ENCODE measurements at regions not wholly inside any gene's neighbourhood (a gene's known extent, or its start where the extent isn't known, plus 50 kb on each side); places are given as distances from the start of the nearest gene placed in this dataset.

DNA sequence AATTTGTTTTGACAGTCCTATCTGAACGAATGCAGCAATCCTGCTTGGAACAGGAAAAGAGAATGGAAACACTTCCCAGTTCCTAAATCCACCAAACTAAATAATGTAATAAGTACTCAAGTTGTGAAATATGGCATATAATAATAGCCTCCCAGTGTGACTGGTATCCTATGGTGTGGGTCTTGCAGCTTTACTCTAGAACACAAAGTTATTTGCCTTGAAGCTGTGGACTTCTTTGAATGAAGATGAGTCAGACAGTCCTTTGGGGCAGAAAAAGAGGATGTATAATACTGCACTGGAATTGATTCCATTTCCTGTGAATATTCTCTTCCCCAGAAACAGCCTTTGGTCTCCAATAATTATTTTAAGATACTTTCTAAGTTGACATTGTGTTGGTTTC is 887.0 kb downstream of the KCNA4 start:
- H2AFZ ChIP-seq (ENCODE audit: low read depth, low read length): no peak overlapping the region
- H4K20me1 ChIP-seq (ENCODE audit: insufficient read depth, low read length): no peaks in the 10 kb centered on the region
- H3K36me3 ChIP-seq (ENCODE audit: insufficient read depth, low read length): no peaks in the 10 kb centered on the region
- H3K9ac ChIP-seq (ENCODE audit: low read depth, low read length): no peak overlapping the region
- H3K4me2 ChIP-seq (ENCODE audit: insufficient read depth, low read length): no peak overlapping the region
- no peak overlapping the region for H3K4me3 ChIP-seq (ENCODE audit: low read depth in 1 of 2, low read length in 2 of 2)
- no peaks in the 10 kb centered on the region for H3K9me3 ChIP-seq (ENCODE audit: insufficient read depth, low read length, severe bottlenecking)
- no peaks in the 10 kb centered on the region for H3K4me1 ChIP-seq (ENCODE audit: insufficient read depth, low read length)
- H3K79me2 ChIP-seq (ENCODE audit: insufficient read depth, low read length): no peaks in the 10 kb centered on the region
- TF ChIP-seq EZH2 (IDR thresholded peaks at IDR 0.05; ENCODE audit: borderline replicate concordance, low read depth, low read length, severe bottlenecking): no peak
- TF ChIP-seq, protein P1, sequence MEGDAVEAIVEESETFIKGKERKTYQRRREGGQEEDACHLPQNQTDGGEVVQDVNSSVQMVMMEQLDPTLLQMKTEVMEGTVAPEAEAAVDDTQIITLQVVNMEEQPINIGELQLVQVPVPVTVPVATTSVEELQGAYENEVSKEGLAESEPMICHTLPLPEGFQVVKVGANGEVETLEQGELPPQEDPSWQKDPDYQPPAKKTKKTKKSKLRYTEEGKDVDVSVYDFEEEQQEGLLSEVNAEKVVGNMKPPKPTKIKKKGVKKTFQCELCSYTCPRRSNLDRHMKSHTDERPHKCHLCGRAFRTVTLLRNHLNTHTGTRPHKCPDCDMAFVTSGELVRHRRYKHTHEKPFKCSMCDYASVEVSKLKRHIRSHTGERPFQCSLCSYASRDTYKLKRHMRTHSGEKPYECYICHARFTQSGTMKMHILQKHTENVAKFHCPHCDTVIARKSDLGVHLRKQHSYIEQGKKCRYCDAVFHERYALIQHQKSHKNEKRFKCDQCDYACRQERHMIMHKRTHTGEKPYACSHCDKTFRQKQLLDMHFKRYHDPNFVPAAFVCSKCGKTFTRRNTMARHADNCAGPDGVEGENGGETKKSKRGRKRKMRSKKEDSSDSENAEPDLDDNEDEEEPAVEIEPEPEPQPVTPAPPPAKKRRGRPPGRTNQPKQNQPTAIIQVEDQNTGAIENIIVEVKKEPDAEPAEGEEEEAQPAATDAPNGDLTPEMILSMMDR (IDR thresholded peaks at IDR 0.05; ENCODE audit: borderline replicate concordance, extremely low read depth, low read length, poor library complexity, severe bottlenecking): no peak
- ATAC-seq (ENCODE audit: insufficient read depth, low read depth): no peak
- DNase-seq: no peak
- H3K27me3 ChIP-seq (ENCODE audit: insufficient read depth, low read length, poor library complexity): no peaks in the 10 kb centered on the region
- no peak overlapping the region for H3K27ac ChIP-seq (ENCODE audit: low read length)

DNA sequence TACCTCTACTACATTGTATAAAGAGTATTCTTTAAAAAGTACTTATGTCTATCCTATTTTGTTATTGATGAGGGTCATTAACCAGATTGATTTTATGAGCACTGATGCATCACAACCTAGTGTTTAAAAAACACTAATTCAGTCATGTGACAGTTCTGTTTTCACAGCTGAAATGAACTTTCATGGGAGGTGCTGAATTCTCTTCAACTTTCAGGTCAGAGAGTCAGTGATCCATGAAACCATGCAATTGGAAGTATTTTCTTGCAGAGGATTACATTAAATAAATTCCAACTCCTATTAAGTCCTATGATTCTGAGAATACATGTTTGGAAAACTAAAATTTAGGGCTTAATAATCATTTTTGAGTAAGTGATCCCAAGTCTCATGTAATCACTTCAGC is 889.4 kb downstream of the KCNA4 start:
- no peaks in the 10 kb centered on the region for H3K9me3 ChIP-seq (ENCODE audit: insufficient read depth, low read length, severe bottlenecking)
- H3K9ac ChIP-seq (ENCODE audit: low read depth, low read length): no peak overlapping the region
- no peak overlapping the region for H3K4me3 ChIP-seq (ENCODE audit: low read depth in 1 of 2, low read length in 2 of 2)
- H3K27ac ChIP-seq (ENCODE audit: low read length): no peak overlapping the region
- DNase-seq: no peak
- no peaks in the 10 kb centered on the region for H3K36me3 ChIP-seq (ENCODE audit: insufficient read depth, low read length)
- H2AFZ ChIP-seq (ENCODE audit: low read depth, low read length): no peak overlapping the region
- TF ChIP-seq, protein P1 (IDR thresholded peaks at IDR 0.05; ENCODE audit: borderline replicate concordance, extremely low read depth, low read length, poor library complexity, severe bottlenecking): no peak
- TF ChIP-seq EZH2 (IDR thresholded peaks at IDR 0.05; ENCODE audit: borderline replicate concordance, low read depth, low read length, severe bottlenecking): no peak
- H3K27me3 ChIP-seq (ENCODE audit: insufficient read depth, low read length, poor library complexity): no peaks in the 10 kb centered on the region
- no peak for ATAC-seq (ENCODE audit: insufficient read depth, low read depth)
- no peak overlapping the region for H3K4me2 ChIP-seq (ENCODE audit: insufficient read depth, low read length)
- H3K79me2 ChIP-seq (ENCODE audit: insufficient read depth, low read length): no peaks in the 10 kb centered on the region
- no peaks in the 10 kb centered on the region for H3K4me1 ChIP-seq (ENCODE audit: insufficient read depth, low read length)
- no peaks in the 10 kb centered on the region for H4K20me1 ChIP-seq (ENCODE audit: insufficient read depth, low read length)

DNA sequence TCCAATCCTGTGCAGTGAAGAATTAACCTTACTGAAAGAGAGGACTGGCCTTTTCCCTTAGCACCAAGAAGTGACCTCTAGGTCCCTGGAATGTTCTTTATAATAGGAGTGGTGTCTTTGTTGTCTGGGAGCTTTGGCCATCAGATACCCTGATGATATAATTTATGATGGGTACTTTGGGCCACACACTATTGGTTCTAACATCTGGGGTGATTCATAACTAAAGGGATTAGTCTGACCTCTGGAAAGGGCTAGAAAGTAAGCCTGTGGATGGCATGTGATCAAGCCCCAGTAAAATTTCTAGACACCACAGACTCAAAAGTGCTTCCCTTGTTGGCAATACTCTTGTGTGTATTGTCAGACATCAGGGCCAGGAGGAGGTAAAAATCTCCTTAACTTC is 891.2 kb downstream of the KCNA4 start:
- DNase-seq: no peak
- Histone ChIP-seq H2AFZ (ENCODE audit: low read depth, low read length) (no peak overlapping the region), H3K9ac (ENCODE audit: low read depth, low read length) (no peak overlapping the region), H4K20me1 (ENCODE audit: insufficient read depth, low read length) (no peaks in the 10 kb centered on the region), H3K27ac (ENCODE audit: low read length) (no peak overlapping the region), H3K4me3 (ENCODE audit: low read depth in 1 of 2, low read length in 2 of 2) (no peak overlapping the region), H3K36me3 (ENCODE audit: insufficient read depth, low read length) (no peaks in the 10 kb centered on the region), H3K27me3 (ENCODE audit: insufficient read depth, low read length, poor library complexity) (no peaks in the 10 kb centered on the region), H3K4me2 (ENCODE audit: insufficient read depth, low read length) (no peak overlapping the region), H3K9me3 (ENCODE audit: insufficient read depth, low read length, severe bottlenecking) (no peaks in the 10 kb centered on the region), H3K79me2 (ENCODE audit: insufficient read depth, low read length) (no peaks in the 10 kb centered on the region), H3K4me1 (ENCODE audit: insufficient read depth, low read length) (no peaks in the 10 kb centered on the region)
- ATAC-seq (ENCODE audit: insufficient read depth, low read depth): no peak
- TF ChIP-seq, protein P1 (IDR thresholded peaks at IDR 0.05; ENCODE audit: borderline replicate concordance, extremely low read depth, low read length, poor library complexity, severe bottlenecking): no peak
- no peak for TF ChIP-seq EZH2 (IDR thresholded peaks at IDR 0.05; ENCODE audit: borderline replicate concordance, low read depth, low read length, severe bottlenecking)

DNA sequence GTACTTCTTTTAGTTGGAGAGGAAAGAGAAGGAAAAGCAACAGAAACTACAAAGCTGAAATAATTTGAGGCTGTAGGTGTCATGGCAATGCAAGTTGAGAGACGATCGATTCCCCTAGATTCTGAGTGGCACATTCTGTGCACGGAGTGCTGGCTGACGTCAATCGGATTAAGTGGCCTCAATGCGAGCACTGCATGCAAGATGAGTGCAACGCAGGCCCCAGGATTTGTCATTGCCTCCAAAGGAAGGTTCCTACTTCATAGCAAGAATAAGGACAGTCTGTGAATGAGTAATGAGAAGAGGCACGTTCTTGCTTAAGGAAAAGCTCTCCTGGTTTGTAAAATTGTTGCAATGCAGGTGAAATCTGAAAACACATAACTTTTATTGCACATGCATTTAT is 892.4 kb downstream of the KCNA4 start:
- no peak overlapping the region for H3K4me3 ChIP-seq (ENCODE audit: low read depth in 1 of 2, low read length in 2 of 2)
- ATAC-seq (ENCODE audit: insufficient read depth, low read depth): no peak
- H3K79me2 ChIP-seq (ENCODE audit: insufficient read depth, low read length): no peaks in the 10 kb centered on the region
- no peaks in the 10 kb centered on the region for H3K4me1 ChIP-seq (ENCODE audit: insufficient read depth, low read length)
- no peak overlapping the region for H3K27ac ChIP-seq (ENCODE audit: low read length)
- no peak overlapping the region for H3K9ac ChIP-seq (ENCODE audit: low read depth, low read length)
- no peak for DNase-seq
- H3K9me3 ChIP-seq (ENCODE audit: insufficient read depth, low read length, severe bottlenecking): no peaks in the 10 kb centered on the region
- H3K27me3 ChIP-seq (ENCODE audit: insufficient read depth, low read length, poor library complexity): no peaks in the 10 kb centered on the region
- no peak for TF ChIP-seq EZH2 (IDR thresholded peaks at IDR 0.05; ENCODE audit: borderline replicate concordance, low read depth, low read length, severe bottlenecking)
- TF ChIP-seq, protein P1 (IDR thresholded peaks at IDR 0.05; ENCODE audit: borderline replicate concordance, extremely low read depth, low read length, poor library complexity, severe bottlenecking): no peak
- no peaks in the 10 kb centered on the region for H4K20me1 ChIP-seq (ENCODE audit: insufficient read depth, low read length)
- H2AFZ ChIP-seq (ENCODE audit: low read depth, low read length): no peak overlapping the region
- no peak overlapping the region for H3K4me2 ChIP-seq (ENCODE audit: insufficient read depth, low read length)
- no peaks in the 10 kb centered on the region for H3K36me3 ChIP-seq (ENCODE audit: insufficient read depth, low read length)

All from DND-41 (cell line).